ENCODE measurements at regions not wholly inside any gene's neighbourhood (a gene's known extent, or its start where the extent isn't known, plus 50 kb on each side); places are given as distances from the start of the nearest gene placed in this dataset.

GRCh38 chr11:109739379-109739778 is 317.4 kb downstream of the C11orf87 start:
- TF ChIP-seq, protein P1, sequence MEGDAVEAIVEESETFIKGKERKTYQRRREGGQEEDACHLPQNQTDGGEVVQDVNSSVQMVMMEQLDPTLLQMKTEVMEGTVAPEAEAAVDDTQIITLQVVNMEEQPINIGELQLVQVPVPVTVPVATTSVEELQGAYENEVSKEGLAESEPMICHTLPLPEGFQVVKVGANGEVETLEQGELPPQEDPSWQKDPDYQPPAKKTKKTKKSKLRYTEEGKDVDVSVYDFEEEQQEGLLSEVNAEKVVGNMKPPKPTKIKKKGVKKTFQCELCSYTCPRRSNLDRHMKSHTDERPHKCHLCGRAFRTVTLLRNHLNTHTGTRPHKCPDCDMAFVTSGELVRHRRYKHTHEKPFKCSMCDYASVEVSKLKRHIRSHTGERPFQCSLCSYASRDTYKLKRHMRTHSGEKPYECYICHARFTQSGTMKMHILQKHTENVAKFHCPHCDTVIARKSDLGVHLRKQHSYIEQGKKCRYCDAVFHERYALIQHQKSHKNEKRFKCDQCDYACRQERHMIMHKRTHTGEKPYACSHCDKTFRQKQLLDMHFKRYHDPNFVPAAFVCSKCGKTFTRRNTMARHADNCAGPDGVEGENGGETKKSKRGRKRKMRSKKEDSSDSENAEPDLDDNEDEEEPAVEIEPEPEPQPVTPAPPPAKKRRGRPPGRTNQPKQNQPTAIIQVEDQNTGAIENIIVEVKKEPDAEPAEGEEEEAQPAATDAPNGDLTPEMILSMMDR (IDR thresholded peaks at IDR 0.05), result no peak
- no peak for TF ChIP-seq POLR2A (IDR thresholded peaks at IDR 0.05; ENCODE audit: low read depth)
- no peak for TF ChIP-seq POLR2AphosphoS5 (IDR thresholded peaks at IDR 0.05)
- no peak for TF ChIP-seq EP300 (IDR thresholded peaks at IDR 0.05)

Data from esophagus muscularis mucosa (tissue), 4 donors.